HL-60 (cell line): ENCODE measurements at regions not wholly inside any gene's neighbourhood (a gene's known extent, or its start where the extent isn't known, plus 50 kb on each side); places are given as distances from the start of the nearest gene placed in this dataset.

Experiments used
- CTCF ChIP-seq: IDR thresholded peaks from one replicate; pipeline ENCODE4 v1.5.1; 2011; ENCODE audit warnings: low read length, control low read depth, inconsistent platforms; ENCODE audit not compliant: insufficient read depth
- GABPA ChIP-seq: IDR thresholded peaks from 2 replicates; pipeline ENCODE4 v1.6.1; 2012; ENCODE audit warnings: low read depth
- POLR2AphosphoS5 ChIP-seq: IDR thresholded peaks from 2 replicates; pipeline ENCODE4 v1.6.1; 2012; ENCODE audit warnings: low read depth
- REST ChIP-seq: IDR thresholded peaks from 2 replicates; pipeline ENCODE4 v1.6.1; 2012; ENCODE audit warnings: low read depth; ENCODE audit not compliant: insufficient replicate concordance
- SPI1 ChIP-seq: IDR thresholded peaks from 2 replicates; pipeline ENCODE4 v1.6.1; 2012; ENCODE audit warnings: low read depth, mild to moderate bottlenecking, borderline replicate concordance

GRCh38 chr16:85453703-85454102, 159.4 kb upstream of the GSE1 start:
- TF ChIP-seq CTCF: no peak
- no peak for TF ChIP-seq GABPA
- no peak for TF ChIP-seq POLR2AphosphoS5
- TF ChIP-seq REST: no peak
- TF ChIP-seq SPI1: no peak
